ENCODE measurements at regions not wholly inside any gene's neighbourhood (a gene's known extent, or its start where the extent isn't known, plus 50 kb on each side); places are given as distances from the start of the nearest gene placed in this dataset.

- H3K4me3 ChIP-seq (replicated peaks in 1 of 2; ENCODE audit: low read depth in 2 of 2, low read length in 2 of 2), result no peak overlapping the region
These were observed 412.0 kb upstream of the MAF start for GRCh38 chr16:80012586-80012985.

GRCh38 chr16:80009971-80010659, 409.6 kb upstream of the MAF start:
- no peak overlapping the region for H3K4me3 ChIP-seq (replicated peaks in 1 of 2; ENCODE audit: low read depth in 2 of 2, low read length in 2 of 2)
- DNase-seq (ENCODE audit: low read depth in 2 of 2), result no peak
- no peak for TF ChIP-seq CTCF (IDR thresholded peaks at IDR 0.05; ENCODE audit: low read depth, low read length)

More at GRCh38 chr16:80012586-80012985, 412.0 kb upstream of the MAF start:
- no peak for TF ChIP-seq CTCF (IDR thresholded peaks at IDR 0.05; ENCODE audit: low read depth, low read length)
- no peak for DNase-seq (ENCODE audit: low read depth in 2 of 2)

- no peak overlapping the region for H3K4me3 ChIP-seq (replicated peaks in 1 of 2; ENCODE audit: low read depth in 2 of 2, low read length in 2 of 2)
- no peak for TF ChIP-seq CTCF (IDR thresholded peaks at IDR 0.05; ENCODE audit: low read depth, low read length)
- no peak for DNase-seq (ENCODE audit: low read depth in 2 of 2)
These were observed 408.3 kb upstream of the MAF start for GRCh38 chr16:80008857-80009256.

GRCh38 chr16:80007231-80007630, 406.7 kb upstream of the MAF start:
- no peak overlapping the region for H3K4me3 ChIP-seq (replicated peaks in 1 of 2; ENCODE audit: low read depth in 2 of 2, low read length in 2 of 2)
- TF ChIP-seq CTCF (IDR thresholded peaks at IDR 0.05; ENCODE audit: low read depth, low read length), result no peak
- DNase-seq (ENCODE audit: low read depth in 2 of 2), result no peak

- peak; percentile 6 to 76 for DNase-seq (ENCODE audit: low read depth in 2 of 2)
- no peak overlapping the region for H3K4me3 ChIP-seq (replicated peaks in 1 of 2; ENCODE audit: low read depth in 2 of 2, low read length in 2 of 2)
- no peak for TF ChIP-seq CTCF (IDR thresholded peaks at IDR 0.05; ENCODE audit: low read depth, low read length)
These were observed 406.0 kb upstream of the MAF start for GRCh38 chr16:80006241-80007215.

- DNase-seq (ENCODE audit: low read depth in 2 of 2), result no peak
- no peak overlapping the region for H3K4me3 ChIP-seq (replicated peaks in 1 of 2; ENCODE audit: low read depth in 2 of 2, low read length in 2 of 2)
- no peak for TF ChIP-seq CTCF (IDR thresholded peaks at IDR 0.05; ENCODE audit: low read depth, low read length)
These were observed 403.6 kb upstream of the MAF start for GRCh38 chr16:80004113-80004512.
